ENCODE measurements at regions not wholly inside any gene's neighbourhood (a gene's known extent, or its start where the extent isn't known, plus 50 kb on each side); places are given as distances from the start of the nearest gene placed in this dataset.

DNA sequence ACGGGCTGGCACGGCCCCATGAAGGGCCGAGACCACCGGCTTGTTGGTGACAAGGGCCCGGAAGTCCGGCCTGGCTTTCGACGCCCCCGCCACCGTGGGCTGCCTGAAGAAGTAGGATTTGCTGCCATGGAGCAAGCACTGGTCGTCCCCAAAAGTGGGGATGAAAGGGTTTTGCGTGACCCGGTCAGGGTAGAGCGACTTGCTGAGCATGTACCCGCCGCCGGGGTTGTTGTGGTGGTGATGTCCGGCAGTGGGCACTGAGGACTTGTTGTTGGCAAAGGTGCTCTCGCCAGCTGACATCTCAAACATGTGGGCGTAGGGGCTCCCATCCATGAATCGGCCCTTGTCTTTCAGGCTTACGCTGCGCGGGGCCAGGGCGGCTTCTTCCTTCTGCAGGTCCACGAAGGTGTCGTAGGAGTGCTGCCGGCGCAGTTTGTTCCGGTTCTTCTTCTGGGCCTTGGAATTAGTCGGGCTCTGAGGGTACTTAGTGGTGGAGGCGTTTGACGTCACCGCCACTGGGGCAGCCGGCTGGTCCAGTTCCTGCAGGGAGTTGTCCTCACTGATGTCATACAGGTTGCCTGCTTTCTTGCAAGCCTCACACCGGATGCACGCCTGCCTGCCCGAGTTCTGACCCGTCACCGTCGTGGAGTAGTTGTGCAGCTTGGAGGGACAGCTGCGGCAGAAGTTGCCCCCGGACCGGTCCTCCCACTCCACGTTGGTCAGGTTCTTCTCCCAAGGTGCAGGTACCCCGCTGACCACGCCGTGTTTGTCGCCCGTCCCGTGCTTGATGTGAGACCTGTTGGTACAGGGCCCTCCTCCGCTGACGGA is 366.6 kb downstream of the EMP1 start:
- TF ChIP-seq, protein P1, sequence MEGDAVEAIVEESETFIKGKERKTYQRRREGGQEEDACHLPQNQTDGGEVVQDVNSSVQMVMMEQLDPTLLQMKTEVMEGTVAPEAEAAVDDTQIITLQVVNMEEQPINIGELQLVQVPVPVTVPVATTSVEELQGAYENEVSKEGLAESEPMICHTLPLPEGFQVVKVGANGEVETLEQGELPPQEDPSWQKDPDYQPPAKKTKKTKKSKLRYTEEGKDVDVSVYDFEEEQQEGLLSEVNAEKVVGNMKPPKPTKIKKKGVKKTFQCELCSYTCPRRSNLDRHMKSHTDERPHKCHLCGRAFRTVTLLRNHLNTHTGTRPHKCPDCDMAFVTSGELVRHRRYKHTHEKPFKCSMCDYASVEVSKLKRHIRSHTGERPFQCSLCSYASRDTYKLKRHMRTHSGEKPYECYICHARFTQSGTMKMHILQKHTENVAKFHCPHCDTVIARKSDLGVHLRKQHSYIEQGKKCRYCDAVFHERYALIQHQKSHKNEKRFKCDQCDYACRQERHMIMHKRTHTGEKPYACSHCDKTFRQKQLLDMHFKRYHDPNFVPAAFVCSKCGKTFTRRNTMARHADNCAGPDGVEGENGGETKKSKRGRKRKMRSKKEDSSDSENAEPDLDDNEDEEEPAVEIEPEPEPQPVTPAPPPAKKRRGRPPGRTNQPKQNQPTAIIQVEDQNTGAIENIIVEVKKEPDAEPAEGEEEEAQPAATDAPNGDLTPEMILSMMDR (IDR thresholded peaks at IDR 0.05), result no peak
- TF ChIP-seq POLR2AphosphoS5 (IDR thresholded peaks at IDR 0.05), result no peak

Measured in breast epithelium (tissue), 3 donors.